Esophagus muscularis mucosa (tissue), 4 donors: ENCODE measurements at regions not wholly inside any gene's neighbourhood (a gene's known extent, or its start where the extent isn't known, plus 50 kb on each side); places are given as distances from the start of the nearest gene placed in this dataset.

Experiments used
- EP300 ChIP-seq: sonication (generic); formaldehyde crosslinking; IDR thresholded peaks from one replicate; pipeline ENCODE4 v1.6.1; 2017; ENCODE audit warnings: antibody characterized with exemption
- POLR2A ChIP-seq: fragments of 450-650 bp; IDR thresholded peaks from one replicate; pipeline ENCODE4 v1.6.1; 2017; ENCODE audit warnings: antibody characterized with exemption, moderate library complexity, mild to moderate bottlenecking, low read depth
- POLR2AphosphoS5 ChIP-seq, 2 donors: sonication (generic); formaldehyde crosslinking; IDR thresholded peaks; one replicate each; pipeline ENCODE4 v1.6.1; 2017; ENCODE audit warnings: antibody characterized with exemption in 2 of 2
- TF ChIP-seq, protein P1 (sequence below), 3 experiments: fragments of 200-600 bp in 2 of 3; fragments of 450-650 bp in 1 of 3; sonication (generic) in 2 of 3; IDR thresholded peaks; one replicate each; pipeline ENCODE4 v1.5.1; 2017 to 2019; ENCODE audit warnings: antibody characterized with exemption in 3 of 3, mild to moderate bottlenecking in 2 of 3, moderate library complexity in 1 of 3

DNA sequence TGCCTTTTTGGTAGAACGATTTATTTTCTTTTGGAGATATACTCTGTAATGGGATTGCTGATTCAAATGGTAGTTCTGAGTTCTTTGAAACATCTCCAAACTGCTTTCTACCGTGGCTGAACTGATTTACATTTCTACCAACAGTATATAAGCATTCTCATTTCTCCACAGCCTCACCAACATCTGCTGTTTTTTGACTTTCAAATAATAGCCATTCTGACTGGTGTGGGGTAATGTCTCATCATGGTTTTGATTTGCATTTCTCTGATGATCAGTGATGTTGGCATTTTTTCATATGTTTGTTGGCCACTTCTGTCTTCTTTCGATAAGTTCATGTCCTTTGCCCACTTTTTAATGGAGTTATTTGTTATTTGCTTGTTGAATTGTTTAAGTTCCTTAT, 154.0 kb downstream of the ABHD5 start:
- TF ChIP-seq POLR2A (no peak), EP300 (no peak), POLR2AphosphoS5 (IDR thresholded peaks at IDR 0.05) (no peak)
- TF ChIP-seq, protein P1, sequence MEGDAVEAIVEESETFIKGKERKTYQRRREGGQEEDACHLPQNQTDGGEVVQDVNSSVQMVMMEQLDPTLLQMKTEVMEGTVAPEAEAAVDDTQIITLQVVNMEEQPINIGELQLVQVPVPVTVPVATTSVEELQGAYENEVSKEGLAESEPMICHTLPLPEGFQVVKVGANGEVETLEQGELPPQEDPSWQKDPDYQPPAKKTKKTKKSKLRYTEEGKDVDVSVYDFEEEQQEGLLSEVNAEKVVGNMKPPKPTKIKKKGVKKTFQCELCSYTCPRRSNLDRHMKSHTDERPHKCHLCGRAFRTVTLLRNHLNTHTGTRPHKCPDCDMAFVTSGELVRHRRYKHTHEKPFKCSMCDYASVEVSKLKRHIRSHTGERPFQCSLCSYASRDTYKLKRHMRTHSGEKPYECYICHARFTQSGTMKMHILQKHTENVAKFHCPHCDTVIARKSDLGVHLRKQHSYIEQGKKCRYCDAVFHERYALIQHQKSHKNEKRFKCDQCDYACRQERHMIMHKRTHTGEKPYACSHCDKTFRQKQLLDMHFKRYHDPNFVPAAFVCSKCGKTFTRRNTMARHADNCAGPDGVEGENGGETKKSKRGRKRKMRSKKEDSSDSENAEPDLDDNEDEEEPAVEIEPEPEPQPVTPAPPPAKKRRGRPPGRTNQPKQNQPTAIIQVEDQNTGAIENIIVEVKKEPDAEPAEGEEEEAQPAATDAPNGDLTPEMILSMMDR (IDR thresholded peaks at IDR 0.05): no peak
